ENCODE measurements at regions not wholly inside any gene's neighbourhood (a gene's known extent, or its start where the extent isn't known, plus 50 kb on each side); places are given as distances from the start of the nearest gene placed in this dataset.
"Not testable (repeated sequence)": the region's sequence is repeated elsewhere in the genome, so short reads cannot be mapped to it uniquely, and the experiment has no call there.

DNA sequence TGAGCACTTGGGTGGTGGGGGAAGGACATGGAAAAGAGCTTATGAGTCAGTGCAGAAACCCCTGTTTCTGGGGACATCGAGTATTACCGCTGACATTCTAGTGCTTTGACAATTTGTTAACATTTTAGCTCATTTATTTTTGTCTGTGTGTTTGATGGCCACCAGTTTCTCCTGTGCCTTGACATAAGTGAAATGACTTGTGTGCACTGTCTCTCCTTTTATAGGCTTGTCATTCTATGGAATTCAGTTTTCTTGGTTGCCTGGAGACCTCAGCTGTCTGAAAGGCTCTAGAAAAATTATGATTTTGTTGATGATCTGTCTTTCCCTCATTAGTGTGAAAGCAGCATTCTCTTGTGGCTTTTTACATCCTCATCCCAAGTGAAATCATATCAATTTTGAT is 190.0 kb upstream of the SMIM30 start:
- H3K27me3 ChIP-seq (ENCODE audit: control insufficient read depth, insufficient read depth, low read length) = no peaks in the 10 kb centered on the region
- no peak overlapping the region for H3K4me2 ChIP-seq (ENCODE audit: low read length)
- H3K4me3 ChIP-seq (ENCODE audit: low read length) = no peak overlapping the region
- no peaks in the 10 kb centered on the region for H3K4me1 ChIP-seq (ENCODE audit: control insufficient read depth, insufficient read depth, low read length)
- H3K9ac ChIP-seq (ENCODE audit: low read depth, low read length) = no peak overlapping the region
- no peaks in the 10 kb centered on the region for H3K9me3 ChIP-seq (replicated peaks; ENCODE audit: low read length)
- no peaks in the 10 kb centered on the region for H3K36me3 ChIP-seq (ENCODE audit: insufficient read depth, low read length)

DNA sequence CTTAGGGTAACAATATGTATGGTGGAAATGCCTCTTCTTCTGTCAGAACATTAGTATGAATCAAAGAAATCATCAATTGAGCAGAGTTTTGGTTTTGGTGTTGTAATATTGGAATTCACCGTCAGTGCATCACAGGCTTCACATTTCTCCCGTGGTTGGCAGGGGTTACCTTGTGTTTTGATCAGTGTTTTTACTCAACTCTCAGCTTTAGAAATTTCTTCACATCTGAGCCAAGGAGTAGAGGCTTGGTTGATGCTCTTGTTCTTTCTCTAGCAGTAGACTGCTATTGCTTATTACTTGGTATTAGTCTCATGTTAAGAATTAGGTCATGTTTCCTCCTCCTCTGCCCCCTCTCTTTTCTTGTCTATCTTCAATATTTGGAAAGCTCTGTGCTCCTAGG is 188.8 kb upstream of the SMIM30 start:
- no peaks in the 10 kb centered on the region for H3K4me1 ChIP-seq (ENCODE audit: control insufficient read depth, insufficient read depth, low read length)
- H3K4me2 ChIP-seq (ENCODE audit: low read length) = no peak overlapping the region
- H3K9me3 ChIP-seq (replicated peaks; ENCODE audit: low read length) = no peaks in the 10 kb centered on the region
- no peaks in the 10 kb centered on the region for H3K27me3 ChIP-seq (ENCODE audit: control insufficient read depth, insufficient read depth, low read length)
- no peak overlapping the region for H3K9ac ChIP-seq (ENCODE audit: low read depth, low read length)
- no peak overlapping the region for H3K4me3 ChIP-seq (ENCODE audit: low read length)
- H3K36me3 ChIP-seq (ENCODE audit: insufficient read depth, low read length) = no peaks in the 10 kb centered on the region

DNA sequence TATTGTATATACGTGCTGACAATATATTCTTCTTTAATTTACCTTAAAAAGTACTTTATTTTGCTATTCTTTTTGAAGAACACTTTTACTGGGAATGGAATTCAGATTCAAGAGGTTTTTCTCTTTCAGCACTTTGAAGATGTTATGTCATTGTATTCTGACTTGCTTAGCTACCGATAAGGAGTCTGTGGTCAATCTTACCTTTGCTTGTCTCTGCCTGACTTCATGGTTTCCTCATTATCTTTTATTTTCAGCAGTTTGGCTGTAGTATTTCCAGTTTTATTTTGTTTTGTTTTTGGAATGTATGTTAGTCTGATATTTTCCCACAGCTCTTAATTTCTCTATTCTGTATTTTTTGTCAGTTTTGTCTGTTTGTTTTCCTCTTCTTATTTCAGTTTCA is 187.9 kb upstream of the SMIM30 start:
- Histone ChIP-seq H3K36me3 (ENCODE audit: insufficient read depth, low read length) (no peaks in the 10 kb centered on the region), H3K4me1 (ENCODE audit: control insufficient read depth, insufficient read depth, low read length) (no peaks in the 10 kb centered on the region), H3K9me3 (replicated peaks; ENCODE audit: low read length) (no peaks in the 10 kb centered on the region), H3K9ac (ENCODE audit: low read depth, low read length) (no peak overlapping the region), H3K27me3 (ENCODE audit: control insufficient read depth, insufficient read depth, low read length) (no peaks in the 10 kb centered on the region), H3K4me2 (ENCODE audit: low read length) (no peak overlapping the region), H3K4me3 (ENCODE audit: low read length) (no peak overlapping the region)

DNA sequence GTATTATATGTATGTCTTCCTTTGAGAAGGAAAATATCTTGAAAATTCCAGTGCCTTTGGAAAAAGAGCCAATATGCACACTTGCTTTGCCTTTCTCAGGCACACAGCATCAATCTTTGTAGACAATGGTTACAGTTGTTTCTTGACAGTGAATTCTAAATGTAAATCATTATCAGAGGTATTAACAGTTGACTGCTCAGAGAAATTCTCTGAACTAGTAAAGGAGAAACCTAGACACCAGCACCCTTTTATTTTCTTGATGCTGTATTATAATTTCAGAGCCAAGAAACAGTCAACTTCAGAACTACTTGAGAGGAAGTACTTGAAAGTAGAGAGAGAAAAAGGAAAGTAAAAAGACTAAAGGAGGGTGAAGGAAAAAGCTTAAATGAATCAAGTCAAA is 185.8 kb upstream of the SMIM30 start:
- H3K9me3 ChIP-seq (replicated peaks; ENCODE audit: low read length) = no peaks in the 10 kb centered on the region
- no peaks in the 10 kb centered on the region for H3K27me3 ChIP-seq (ENCODE audit: control insufficient read depth, insufficient read depth, low read length)
- H3K36me3 ChIP-seq (ENCODE audit: insufficient read depth, low read length) = no peaks in the 10 kb centered on the region
- no peaks in the 10 kb centered on the region for H3K4me1 ChIP-seq (ENCODE audit: control insufficient read depth, insufficient read depth, low read length)
- no peak overlapping the region for H3K9ac ChIP-seq (ENCODE audit: low read depth, low read length)
- no peak overlapping the region for H3K4me3 ChIP-seq (ENCODE audit: low read length)
- no peak overlapping the region for H3K4me2 ChIP-seq (ENCODE audit: low read length)

DNA sequence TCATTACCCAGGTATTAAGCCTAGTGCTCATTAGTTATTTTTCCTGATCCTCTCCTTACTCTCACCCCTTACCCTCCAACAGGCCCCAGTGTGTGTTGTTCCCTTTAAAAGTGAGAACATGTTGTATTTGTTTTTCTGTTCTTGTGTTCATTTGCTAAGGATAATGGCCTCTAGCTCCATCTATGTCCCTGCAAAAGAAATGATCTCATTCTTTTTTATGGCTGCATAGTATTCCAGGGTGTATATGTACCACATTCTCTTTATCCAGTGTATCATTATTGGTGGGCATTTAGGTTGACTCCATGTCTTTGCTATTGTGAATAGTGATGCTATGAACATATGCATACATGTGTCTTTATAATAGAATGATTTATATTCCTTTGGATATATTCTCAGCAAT is 185.0 kb upstream of the SMIM30 start:
- H3K4me3 ChIP-seq (ENCODE audit: low read length); H3K36me3 ChIP-seq (ENCODE audit: insufficient read depth, low read length); H3K4me2 ChIP-seq (ENCODE audit: low read length); H3K4me1 ChIP-seq (ENCODE audit: control insufficient read depth, insufficient read depth, low read length); H3K9me3 ChIP-seq (replicated peaks; ENCODE audit: low read length); H3K9ac ChIP-seq (ENCODE audit: low read depth, low read length); H3K27me3 ChIP-seq (ENCODE audit: control insufficient read depth, insufficient read depth, low read length): not testable (repeated sequence)

DNA sequence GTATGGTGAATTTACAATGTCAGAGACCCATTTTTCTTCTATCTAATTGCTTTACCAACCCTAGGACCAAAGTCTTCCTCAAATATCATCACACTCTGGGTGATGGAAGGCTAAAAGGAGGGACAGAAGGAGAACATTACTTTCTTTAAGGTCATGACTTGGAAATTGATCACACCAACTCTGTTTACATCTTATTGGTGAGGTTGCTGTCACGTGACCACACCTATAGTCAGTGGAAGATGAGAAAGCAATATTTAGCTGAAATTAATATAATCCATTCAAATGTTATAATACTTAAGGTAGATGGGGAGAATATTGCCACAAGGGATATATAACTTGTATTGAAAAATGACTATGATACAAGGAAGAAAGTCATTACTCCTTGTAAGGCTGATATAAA is 183.6 kb upstream of the SMIM30 start:
- no peak overlapping the region for H3K4me2 ChIP-seq (ENCODE audit: low read length)
- no peaks in the 10 kb centered on the region for H3K27me3 ChIP-seq (ENCODE audit: control insufficient read depth, insufficient read depth, low read length)
- H3K36me3 ChIP-seq (ENCODE audit: insufficient read depth, low read length) = no peaks in the 10 kb centered on the region
- no peaks in the 10 kb centered on the region for H3K4me1 ChIP-seq (ENCODE audit: control insufficient read depth, insufficient read depth, low read length)
- no peak overlapping the region for H3K9ac ChIP-seq (ENCODE audit: low read depth, low read length)
- H3K4me3 ChIP-seq (ENCODE audit: low read length) = no peak overlapping the region
- no peaks in the 10 kb centered on the region for H3K9me3 ChIP-seq (replicated peaks; ENCODE audit: low read length)

DNA sequence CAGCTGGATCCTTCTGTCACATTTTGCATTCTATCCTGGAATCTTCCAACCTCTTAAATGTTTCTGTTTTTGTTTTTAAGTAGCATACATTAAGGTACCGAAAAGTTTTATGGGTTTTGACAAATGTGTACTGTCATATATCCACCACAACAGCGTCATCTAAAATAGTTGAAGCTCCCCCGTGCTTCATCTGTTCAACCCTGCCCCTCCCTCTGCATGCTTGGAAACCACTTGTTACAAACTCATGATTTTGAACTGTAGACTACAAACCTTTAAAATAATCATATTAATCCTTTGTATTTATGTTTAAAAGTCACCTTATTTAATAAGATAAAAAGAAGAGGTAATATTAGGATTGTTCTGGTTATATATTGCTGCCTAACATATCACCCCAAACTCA is 182.8 kb upstream of the SMIM30 start:
- Histone ChIP-seq H3K36me3 (ENCODE audit: insufficient read depth, low read length) (no peaks in the 10 kb centered on the region), H3K27me3 (ENCODE audit: control insufficient read depth, insufficient read depth, low read length) (no peaks in the 10 kb centered on the region), H3K9ac (ENCODE audit: low read depth, low read length) (no peak overlapping the region), H3K4me1 (ENCODE audit: control insufficient read depth, insufficient read depth, low read length) (no peaks in the 10 kb centered on the region), H3K4me2 (ENCODE audit: low read length) (no peak overlapping the region), H3K9me3 (replicated peaks; ENCODE audit: low read length) (no peaks in the 10 kb centered on the region), H3K4me3 (ENCODE audit: low read length) (no peak overlapping the region)

DNA sequence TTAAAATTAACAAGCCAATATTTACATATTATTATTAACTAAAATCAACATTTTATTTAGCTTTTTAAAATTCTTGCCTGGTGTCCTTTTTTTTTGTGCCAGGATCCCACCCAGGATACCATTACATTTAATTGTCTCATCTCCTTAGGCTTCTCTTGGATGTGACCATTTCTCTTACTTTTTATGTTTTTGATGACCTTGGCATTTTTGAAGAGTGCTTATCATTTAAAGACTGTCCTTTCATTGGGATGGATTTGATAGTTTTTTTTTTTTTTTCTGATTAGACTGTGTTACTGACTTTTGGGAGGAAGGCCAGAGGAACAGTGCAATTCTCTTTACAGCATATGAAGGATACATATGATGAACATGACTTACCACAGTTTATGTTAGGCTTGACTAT is 181.4 kb upstream of the SMIM30 start:
- H3K9me3 ChIP-seq (replicated peaks; ENCODE audit: low read length) = no peaks in the 10 kb centered on the region
- H3K4me1 ChIP-seq (ENCODE audit: control insufficient read depth, insufficient read depth, low read length) = no peaks in the 10 kb centered on the region
- H3K9ac ChIP-seq (ENCODE audit: low read depth, low read length) = no peak overlapping the region
- no peaks in the 10 kb centered on the region for H3K36me3 ChIP-seq (ENCODE audit: insufficient read depth, low read length)
- no peak overlapping the region for H3K4me2 ChIP-seq (ENCODE audit: low read length)
- H3K4me3 ChIP-seq (ENCODE audit: low read length) = no peak overlapping the region
- no peaks in the 10 kb centered on the region for H3K27me3 ChIP-seq (ENCODE audit: control insufficient read depth, insufficient read depth, low read length)

DNA sequence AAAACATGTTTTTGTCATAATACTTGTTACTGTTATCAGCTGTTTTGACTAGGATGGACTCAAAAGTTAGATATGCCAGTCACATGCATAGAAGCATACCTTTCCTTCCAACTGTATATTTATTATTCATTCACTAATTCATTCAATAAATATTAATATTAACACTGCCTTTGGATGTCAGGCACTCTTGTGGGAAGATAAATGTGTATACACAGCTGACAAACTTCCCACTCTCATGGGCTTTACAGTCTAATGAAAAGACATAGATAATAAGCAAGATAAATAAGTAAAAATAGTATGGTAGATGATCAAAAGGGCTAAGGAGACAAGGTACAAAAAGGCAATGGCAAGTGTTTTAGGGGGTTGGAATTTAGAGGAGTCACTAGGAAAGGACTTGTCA is 180.1 kb upstream of the SMIM30 start:
- Histone ChIP-seq H3K4me1 (ENCODE audit: control insufficient read depth, insufficient read depth, low read length) (no peaks in the 10 kb centered on the region), H3K36me3 (ENCODE audit: insufficient read depth, low read length) (no peaks in the 10 kb centered on the region), H3K4me3 (ENCODE audit: low read length) (no peak overlapping the region), H3K9ac (ENCODE audit: low read depth, low read length) (no peak overlapping the region), H3K27me3 (ENCODE audit: control insufficient read depth, insufficient read depth, low read length) (no peaks in the 10 kb centered on the region), H3K4me2 (ENCODE audit: low read length) (no peak overlapping the region), H3K9me3 (replicated peaks; ENCODE audit: low read length) (no peaks in the 10 kb centered on the region)

DNA sequence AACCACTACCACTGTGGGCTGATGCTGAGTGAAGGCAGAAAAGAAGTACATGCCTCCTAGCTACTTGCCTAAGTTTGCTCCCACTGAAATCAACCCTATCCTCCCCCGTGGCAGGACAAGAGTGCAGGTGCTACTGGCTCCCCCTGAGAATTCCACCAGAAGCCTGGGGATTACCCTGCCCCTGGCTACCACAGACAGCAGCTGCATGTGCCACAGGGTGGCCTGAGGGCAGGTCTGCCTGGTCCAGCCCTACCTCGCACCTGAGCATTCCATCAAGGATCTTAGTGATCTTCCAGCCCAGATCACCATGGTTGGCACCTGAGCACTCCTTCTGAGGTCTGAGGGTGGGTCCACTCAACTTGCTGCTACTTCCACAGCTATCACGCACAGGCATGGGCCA is 176.4 kb upstream of the SMIM30 start:
- Histone ChIP-seq H3K4me2 (ENCODE audit: low read length) (no peak overlapping the region), H3K4me1 (ENCODE audit: control insufficient read depth, insufficient read depth, low read length) (no peaks in the 10 kb centered on the region), H3K9me3 (replicated peaks; ENCODE audit: low read length) (no peaks in the 10 kb centered on the region), H3K4me3 (ENCODE audit: low read length) (no peak overlapping the region), H3K27me3 (ENCODE audit: control insufficient read depth, insufficient read depth, low read length) (no peaks in the 10 kb centered on the region), H3K9ac (ENCODE audit: low read depth, low read length) (no peak overlapping the region), H3K36me3 (ENCODE audit: insufficient read depth, low read length) (no peaks in the 10 kb centered on the region)

DNA sequence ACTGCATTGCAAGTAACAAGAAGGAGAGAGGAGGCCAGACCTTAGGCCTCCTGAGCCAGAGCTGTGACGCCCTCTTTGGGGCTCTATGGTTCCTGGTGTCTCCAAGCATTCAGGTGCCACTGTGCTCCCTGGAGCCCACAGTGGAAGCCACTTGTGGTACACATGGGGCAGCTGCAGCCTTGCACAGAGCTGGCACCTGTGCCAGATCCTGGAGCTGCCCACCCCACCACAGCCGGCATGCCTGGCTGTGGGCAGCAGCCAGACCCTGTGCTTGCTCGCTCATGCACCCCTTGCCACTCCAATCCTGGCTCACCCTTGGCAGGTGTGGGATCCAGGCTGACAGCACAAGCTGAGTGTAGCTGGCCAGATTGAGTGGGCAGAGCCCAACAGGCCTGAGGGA is 173.8 kb upstream of the SMIM30 start:
- Histone ChIP-seq H3K4me1 (ENCODE audit: control insufficient read depth, insufficient read depth, low read length) (no peaks in the 10 kb centered on the region), H3K9me3 (replicated peaks; ENCODE audit: low read length) (no peaks in the 10 kb centered on the region), H3K36me3 (ENCODE audit: insufficient read depth, low read length) (no peaks in the 10 kb centered on the region), H3K4me3 (ENCODE audit: low read length) (no peak overlapping the region), H3K4me2 (ENCODE audit: low read length) (no peak overlapping the region), H3K9ac (ENCODE audit: low read depth, low read length) (no peak overlapping the region), H3K27me3 (ENCODE audit: control insufficient read depth, insufficient read depth, low read length) (no peaks in the 10 kb centered on the region)

DNA sequence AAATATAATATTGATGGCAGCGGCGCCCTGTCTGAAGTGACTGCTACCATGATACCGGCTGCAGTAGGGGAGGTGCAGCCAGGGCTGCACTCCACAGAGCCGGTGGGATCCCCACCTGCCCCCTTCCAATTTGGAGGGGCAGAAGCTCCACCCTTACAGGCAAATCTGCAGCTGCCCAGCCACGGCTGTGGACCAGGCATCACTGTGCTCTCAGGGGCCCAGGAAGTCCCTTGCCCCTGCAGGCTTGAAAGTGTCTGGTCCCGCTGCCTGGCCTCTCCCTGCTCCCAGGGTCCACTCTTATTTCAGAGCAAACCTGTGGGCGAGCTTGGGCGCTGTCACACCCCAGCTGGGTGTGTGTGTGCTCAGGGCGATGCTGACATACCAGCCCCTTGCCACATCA is 172.7 kb upstream of the SMIM30 start:
- H3K27me3 ChIP-seq (ENCODE audit: control insufficient read depth, insufficient read depth, low read length) = no peaks in the 10 kb centered on the region

More for the DNA sequence above, 172.7 kb upstream of the SMIM30 start:
- Histone ChIP-seq H3K4me2 (ENCODE audit: low read length) (no peak overlapping the region), H3K36me3 (ENCODE audit: insufficient read depth, low read length) (no peaks in the 10 kb centered on the region), H3K9me3 (replicated peaks; ENCODE audit: low read length) (no peaks in the 10 kb centered on the region), H3K4me1 (ENCODE audit: control insufficient read depth, insufficient read depth, low read length) (no peaks in the 10 kb centered on the region), H3K4me3 (ENCODE audit: low read length) (no peak overlapping the region), H3K9ac (ENCODE audit: low read depth, low read length) (no peak overlapping the region)

Data from skeletal muscle satellite cell (primary cell).